DMS 273 treated with DMSO at 0.1 percent for 48 hours (cell line): ENCODE measurements at regions not wholly inside any gene's neighbourhood (a gene's known extent, or its start where the extent isn't known, plus 50 kb on each side); places are given as distances from the start of the nearest gene placed in this dataset.
"Not testable (repeated sequence)": the region's sequence is repeated elsewhere in the genome, so short reads cannot be mapped to it uniquely, and the experiment has no call there.

ENCODE experiments used
- DNase-seq: peaks from one replicate; lab custom pipeline; 2025; lab: John Stamatoyannopoulos, UW

- DNase-seq: no peak
Measured at GRCh38 chr11:15845261-15845660, 511.1 kb downstream of the SOX6 start.

GRCh38 chr11:15848631-15849168, 507.6 kb downstream of the SOX6 start:
- DNase-seq: no peak

- DNase-seq: no peak
Measured at GRCh38 chr11:15849257-15849656, 507.1 kb downstream of the SOX6 start.

GRCh38 chr11:15850335-15850734, 506.0 kb downstream of the SOX6 start:
- DNase-seq: not testable (repeated sequence)

GRCh38 chr11:15851051-15851498, 505.3 kb downstream of the SOX6 start:
- DNase-seq: no peak

GRCh38 chr11:15852179-15852578, 504.2 kb downstream of the SOX6 start:
- no peak for DNase-seq

- no peak for DNase-seq
Measured at GRCh38 chr11:15854245-15854644, 502.1 kb downstream of the SOX6 start.

- DNase-seq: no peak
Measured at GRCh38 chr11:15858881-15859280, 497.5 kb downstream of the SOX6 start.

GRCh38 chr11:15859411-15859810, 496.9 kb downstream of the SOX6 start:
- no peak for DNase-seq

- no peak for DNase-seq
Measured at GRCh38 chr11:15861256-15861655, 495.1 kb downstream of the SOX6 start.

GRCh38 chr11:15863411-15863810, 492.9 kb downstream of the SOX6 start:
- no peak for DNase-seq

GRCh38 chr11:15864026-15864805, 492.1 kb downstream of the SOX6 start:
- DNase-seq: no peak

- no peak for DNase-seq
Measured at GRCh38 chr11:15865212-15865987, 490.9 kb downstream of the SOX6 start.

GRCh38 chr11:15867871-15868270, 488.5 kb downstream of the SOX6 start:
- DNase-seq: no peak

GRCh38 chr11:15870911-15871310, 485.4 kb downstream of the SOX6 start:
- no peak for DNase-seq

GRCh38 chr11:15871904-15872626, 484.3 kb downstream of the SOX6 start:
- DNase-seq: no peak

GRCh38 chr11:15873501-15873900, 482.8 kb downstream of the SOX6 start:
- DNase-seq: no peak

GRCh38 chr11:15874704-15875103, 481.6 kb downstream of the SOX6 start:
- DNase-seq: no peak

- no peak for DNase-seq
Measured at GRCh38 chr11:15875393-15875792, 481.0 kb downstream of the SOX6 start.

GRCh38 chr11:15875943-15876342, 480.4 kb downstream of the SOX6 start:
- DNase-seq: no peak

- DNase-seq: no peak
Measured at GRCh38 chr11:15878756-15879155, 477.6 kb downstream of the SOX6 start.

- DNase-seq: no peak
Measured at GRCh38 chr11:15880291-15880690, 476.1 kb downstream of the SOX6 start.
